C4-2B (cell line): ENCODE measurements at regions not wholly inside any gene's neighbourhood (a gene's known extent, or its start where the extent isn't known, plus 50 kb on each side); places are given as distances from the start of the nearest gene placed in this dataset.
"Not testable (repeated sequence)": the region's sequence is repeated elsewhere in the genome, so short reads cannot be mapped to it uniquely, and the experiment has no call there.

ENCODE experiments used
- H3K27ac ChIP-seq: fragments of 450-650 bp; 2 replicates; pipeline ENCODE4 v1.5.1; 2017
- CTCF ChIP-seq: fragments of 450-650 bp; conservative IDR thresholded peaks from 2 replicates; pipeline ENCODE4 v1.5.1; 2017; ENCODE audit warnings: mild to moderate bottlenecking
- ZFX ChIP-seq: fragments of 450-650 bp; IDR thresholded peaks from 2 replicates; pipeline ENCODE4 v1.6.1; 2017

GRCh38 chr2:60353406-60353800, 200.1 kb downstream of the BCL11A start:
- TF ChIP-seq CTCF (no peak), ZFX (no peak)
- no peak overlapping the region for H3K27ac ChIP-seq

- H3K27ac ChIP-seq: no peak overlapping the region
- no peak for TF ChIP-seq CTCF
- no peak for TF ChIP-seq ZFX
Measured at GRCh38 chr2:60352491-60353405, 200.7 kb downstream of the BCL11A start.

- no peak overlapping the region for H3K27ac ChIP-seq
Measured at GRCh38 chr2:60351802-60352201, 201.7 kb downstream of the BCL11A start.

DNA sequence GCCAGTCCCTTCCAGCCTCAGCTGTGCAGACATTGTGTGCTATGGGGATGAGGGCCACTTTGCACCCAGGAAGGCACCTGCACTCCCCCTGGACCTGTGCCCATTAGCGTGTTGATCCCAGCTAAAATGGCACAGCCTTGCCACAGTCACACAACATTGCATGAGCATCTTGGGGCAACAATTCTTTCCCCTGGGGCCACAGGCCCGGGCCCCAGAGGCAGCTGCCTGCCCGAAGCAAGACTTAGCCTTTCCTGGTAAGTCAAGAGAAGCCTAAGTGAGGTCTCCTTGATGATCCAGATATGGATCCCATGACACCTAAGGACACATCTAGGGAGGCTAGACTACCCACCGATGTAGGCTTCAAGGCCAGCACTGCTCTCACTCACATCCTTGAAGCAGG, 202.1 kb downstream of the BCL11A start:
- TF ChIP-seq CTCF (no peak), ZFX (no peak)
- H3K27ac ChIP-seq: no peak overlapping the region

More at GRCh38 chr2:60351802-60352201, 201.7 kb downstream of the BCL11A start:
- TF ChIP-seq CTCF: no peak
- TF ChIP-seq ZFX: no peak

GRCh38 chr2:60350791-60351190, 202.7 kb downstream of the BCL11A start:
- TF ChIP-seq ZFX: no peak
- H3K27ac ChIP-seq: no peak overlapping the region

DNA sequence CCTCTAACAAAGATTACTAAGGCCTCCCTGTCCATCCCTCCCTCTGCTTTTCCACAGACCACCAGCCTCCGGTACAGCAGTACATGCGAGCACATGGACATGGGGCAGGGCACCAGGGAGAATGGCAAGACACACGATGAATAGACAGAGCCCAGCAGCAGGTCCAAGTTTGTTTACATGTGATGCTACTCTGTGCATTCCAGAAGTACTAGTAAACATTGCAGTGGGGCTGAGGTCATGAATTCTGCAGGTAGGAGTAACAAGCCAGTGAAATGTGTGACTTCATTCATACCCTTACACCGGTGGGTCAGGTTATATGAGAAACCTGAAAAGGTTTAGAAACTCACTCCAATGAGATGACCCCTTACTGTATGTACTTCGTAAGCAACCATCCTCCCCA, 205.7 kb downstream of the BCL11A start:
- TF ChIP-seq ZFX (no peak), CTCF (no peak)

DNA sequence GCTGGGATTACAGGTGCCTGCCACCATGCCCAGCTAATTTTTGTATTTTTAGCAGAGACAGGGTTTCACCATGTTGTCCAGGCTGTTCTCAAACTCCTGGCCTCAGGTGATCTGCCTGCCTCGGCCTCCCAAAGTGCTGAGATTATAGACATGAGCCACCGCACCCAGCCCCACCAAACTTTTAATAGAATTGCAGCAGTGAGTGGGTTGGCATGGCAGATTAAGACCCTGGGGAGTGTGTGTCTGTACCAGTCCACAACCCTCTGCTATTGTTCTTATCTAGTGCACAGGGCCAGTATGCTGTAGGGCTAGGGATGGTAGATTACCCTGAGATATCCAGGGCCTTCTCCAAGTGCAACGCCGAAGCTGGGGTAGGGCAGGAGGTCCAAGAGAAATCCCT, 211.0 kb downstream of the BCL11A start:
- not testable (repeated sequence) for H3K27ac ChIP-seq

More for the DNA sequence above, 205.7 kb downstream of the BCL11A start:
- no peak overlapping the region for H3K27ac ChIP-seq

- no peak overlapping the region for H3K27ac ChIP-seq
- no peak for TF ChIP-seq CTCF
- TF ChIP-seq ZFX: no peak
Measured at GRCh38 chr2:60341151-60341550, 212.3 kb downstream of the BCL11A start.
